ENCODE measurements at regions not wholly inside any gene's neighbourhood (a gene's known extent, or its start where the extent isn't known, plus 50 kb on each side); places are given as distances from the start of the nearest gene placed in this dataset.
A peak's percentile ranks its signal among the peaks of the same experiment; 100 is the strongest.

DNA sequence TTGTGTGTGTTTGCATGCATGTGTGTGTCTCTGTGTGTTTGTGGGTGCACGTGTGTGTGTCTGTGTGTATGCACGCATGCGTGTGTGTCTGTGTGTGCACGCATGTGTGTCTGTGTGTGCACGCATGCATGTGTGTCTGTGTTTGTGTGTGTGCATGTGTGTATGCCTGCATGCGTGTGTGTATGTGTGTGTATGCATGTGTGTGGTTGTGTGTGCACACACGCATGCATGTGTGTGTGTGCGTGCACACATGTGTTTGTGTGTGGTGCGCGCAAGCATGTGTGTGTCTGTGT, 239.9 kb upstream of the TNRC6C start:
- Histone ChIP-seq H3K36me3 (ENCODE audit: control insufficient read depth in 2 of 4, insufficient read depth in 4 of 4, low read length in 3 of 4) (no peaks in the 10 kb centered on the region), H3K23me2 (ENCODE audit: low read depth, low read length) (peaks cover 3% of the 10 kb centered on the region; the same call in 1 of the 2 replicates), H3K27ac (ENCODE audit: low read depth, low read length) (no peak overlapping the region), H3K18ac (ENCODE audit: extremely low read depth, low read length) (no peak overlapping the region), H3K79me2 (ENCODE audit: control insufficient read depth in 1 of 2, insufficient read depth in 2 of 2, low read length in 2 of 2) (no peaks in the 10 kb centered on the region), H4K20me1 (replicated peaks in 1 of 2; ENCODE audit: control insufficient read depth in 1 of 2, insufficient read depth in 2 of 2, low read length in 2 of 2) (peaks cover 0 to 8% of the 10 kb centered on the region in 2 experiments), H2BK120ac (replicated peaks; ENCODE audit: low read depth, low read length) (no peak overlapping the region), H3K27me3 (replicated peaks in 1 of 4; ENCODE audit: control insufficient read depth in 3 of 4, extremely low read depth in 1 of 4, insufficient read depth in 3 of 4, low read length in 3 of 4) (no peaks in the 10 kb centered on the region; a peak in 1 of 7 replicates), H4K91ac (replicated peaks; ENCODE audit: insufficient read length, low read length) (peak overlapping the region; percentile 76), H3K4me1 (replicated peaks in 1 of 4; ENCODE audit: control insufficient read depth in 3 of 4, insufficient read depth in 4 of 4, low read length in 3 of 4) (peaks cover 0 to 5% (median 2%) of the 10 kb centered on the region in 4 experiments; a peak in 5 of 7 replicates), H2AK5ac (ENCODE audit: low read depth, low read length) (peak overlapping the region; percentile 91; the same call in 1 of the 2 replicates), H3K9me3 (ENCODE audit: insufficient read depth in 2 of 2, low read depth in 1 of 2, low read length in 1 of 2) (peaks cover 3 to 8% of the 10 kb centered on the region in 2 experiments; a peak in 2 of 4 replicates), H2AFZ (ENCODE audit: low read length) (no peak overlapping the region), H3K9ac (replicated peaks in 1 of 4; ENCODE audit: extremely low read depth in 1 of 4, low read depth in 3 of 4, low read length in 3 of 4) (no peak overlapping the region), H3K4ac (replicated peaks; ENCODE audit: insufficient read length, low read depth, low read length) (peak overlapping the region; percentile 90), H2BK20ac (ENCODE audit: low read length) (no peak overlapping the region), H2BK15ac (ENCODE audit: low read length) (peak overlapping the region; percentile 88), H2BK12ac (ENCODE audit: low read depth, low read length) (peak overlapping the region; percentile 96; the same call in 1 of the 2 replicates), H2BK5ac (ENCODE audit: low read depth, low read length) (peak overlapping the region; percentile 75; the same call in 1 of the 2 replicates), H3K14ac (ENCODE audit: insufficient read length) (peak overlapping the region; percentile 31), H3K23ac (ENCODE audit: insufficient read length) (peak overlapping the region; percentile 59), H3K56ac (replicated peaks; ENCODE audit: insufficient read length, low read depth, low read length) (peak overlapping the region; percentile 42), H3K4me2 (ENCODE audit: insufficient read depth in 1 of 2, low read depth in 2 of 2, low read length in 2 of 2) (no peak overlapping the region), H3K79me1 (ENCODE audit: low read depth, low read length) (no peaks in the 10 kb centered on the region), H3K4me3 (ENCODE audit: extremely low read depth in 1 of 4, insufficient read depth in 2 of 4, low read depth in 3 of 4, low read length in 4 of 4) (no peak overlapping the region), H4K5ac (ENCODE audit: insufficient read length, low read depth, low read length) (no peak overlapping the region), H4K8ac (ENCODE audit: extremely low read depth, insufficient read depth, low read length) (peak overlapping the region; percentile 36; the same call in 1 of the 2 replicates)
- no peak for TF ChIP-seq NRF1 (IDR thresholded peaks at IDR 0.05; ENCODE audit: low read depth, low read length)
- TF ChIP-seq, protein P1, sequence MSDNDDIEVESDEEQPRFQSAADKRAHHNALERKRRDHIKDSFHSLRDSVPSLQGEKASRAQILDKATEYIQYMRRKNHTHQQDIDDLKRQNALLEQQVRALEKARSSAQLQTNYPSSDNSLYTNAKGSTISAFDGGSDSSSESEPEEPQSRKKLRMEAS (IDR thresholded peaks at IDR 0.05): peak; percentile 13; the same call in 1 of the 2 replicates
- TF ChIP-seq CBX5 (IDR thresholded peaks at IDR 0.05; ENCODE audit: low read depth, low read length): no peak
- no peak for TF ChIP-seq RFX5 (IDR thresholded peaks at IDR 0.05; ENCODE audit: borderline replicate concordance, low read depth, low read length)
- POLR2A ChIA-PET (ENCODE audit: partially characterized antibody): interaction anchor here (0.7 kb wide), 1 partner anchor 8 kb away, joined by 4 read pairs; no protein-coding TSS in a partner anchor
- CTCF ChIA-PET (ENCODE audit: partially characterized antibody): interaction anchor here (0.7 to 1.4 kb wide), 3 partner anchors 8 to 34 kb away, joined by 3 to 4 read pairs (median 3); no protein-coding TSS in a partner anchor
- no peak for DNase-seq (ENCODE audit: low read depth in 1 of 2, low spot score in 2 of 2)
- FAIRE-seq: no peak
- WGBS, 2 experiments (ENCODE audit: extremely low coverage in 1 of 2, insufficient coverage in 1 of 2, insufficient read length in 1 of 2, insufficient replicate concordance in 2 of 2, low coverage in 1 of 2, low lambda C conversion rate in 2 of 2, missing lambda C conversion rate in 1 of 2): 80% methylated on average over 10 of the region's 10 CpGs; no CpG with 5 or more reads in 1 of the 2 experiments
